ENCODE measurements at regions not wholly inside any gene's neighbourhood (a gene's known extent, or its start where the extent isn't known, plus 50 kb on each side); places are given as distances from the start of the nearest gene placed in this dataset.

GRCh38 chr3:174417573-174417972 is 441.6 kb upstream of the NAALADL2 start:
- Mint-ChIP-seq H3K9me3 (no peaks in the 10 kb centered on the region), H3K4me3 (no peak overlapping the region), H3K4me1 (no peaks in the 10 kb centered on the region), H3K36me3 (ENCODE audit: low read depth) (no peaks in the 10 kb centered on the region), H3K27ac (no peak overlapping the region), H3K27me3 (ENCODE audit: low read depth, poor library complexity) (peaks cover 4% of the 10 kb centered on the region)
- TF ChIP-seq, protein P1, sequence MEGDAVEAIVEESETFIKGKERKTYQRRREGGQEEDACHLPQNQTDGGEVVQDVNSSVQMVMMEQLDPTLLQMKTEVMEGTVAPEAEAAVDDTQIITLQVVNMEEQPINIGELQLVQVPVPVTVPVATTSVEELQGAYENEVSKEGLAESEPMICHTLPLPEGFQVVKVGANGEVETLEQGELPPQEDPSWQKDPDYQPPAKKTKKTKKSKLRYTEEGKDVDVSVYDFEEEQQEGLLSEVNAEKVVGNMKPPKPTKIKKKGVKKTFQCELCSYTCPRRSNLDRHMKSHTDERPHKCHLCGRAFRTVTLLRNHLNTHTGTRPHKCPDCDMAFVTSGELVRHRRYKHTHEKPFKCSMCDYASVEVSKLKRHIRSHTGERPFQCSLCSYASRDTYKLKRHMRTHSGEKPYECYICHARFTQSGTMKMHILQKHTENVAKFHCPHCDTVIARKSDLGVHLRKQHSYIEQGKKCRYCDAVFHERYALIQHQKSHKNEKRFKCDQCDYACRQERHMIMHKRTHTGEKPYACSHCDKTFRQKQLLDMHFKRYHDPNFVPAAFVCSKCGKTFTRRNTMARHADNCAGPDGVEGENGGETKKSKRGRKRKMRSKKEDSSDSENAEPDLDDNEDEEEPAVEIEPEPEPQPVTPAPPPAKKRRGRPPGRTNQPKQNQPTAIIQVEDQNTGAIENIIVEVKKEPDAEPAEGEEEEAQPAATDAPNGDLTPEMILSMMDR (IDR thresholded peaks at IDR 0.05) = no peak
- DNase-seq = no peak

DNA sequence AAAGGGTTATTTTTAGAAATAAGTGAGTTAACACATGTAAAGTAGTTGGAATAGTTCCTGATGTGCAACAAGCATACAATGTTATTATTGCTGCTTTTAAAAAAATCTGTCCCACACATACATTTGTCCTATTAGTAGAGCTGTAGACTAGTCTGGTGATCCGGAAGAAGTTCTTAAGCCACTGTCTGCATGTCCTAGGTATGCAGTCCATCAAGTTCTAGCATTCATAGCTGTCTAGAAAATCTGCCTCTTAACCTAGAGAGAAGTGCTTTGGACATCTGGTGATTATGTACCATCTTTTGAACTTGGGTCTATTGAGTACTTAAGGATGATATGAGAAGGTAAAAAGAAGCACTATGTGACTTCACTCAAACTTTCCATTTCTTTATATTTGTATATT is 439.9 kb upstream of the NAALADL2 start:
- H3K9me3 Mint-ChIP-seq = no peaks in the 10 kb centered on the region
- peaks cover 4% of the 10 kb centered on the region for H3K27me3 Mint-ChIP-seq (ENCODE audit: low read depth, poor library complexity)
- TF ChIP-seq, protein P1 (IDR thresholded peaks at IDR 0.05) = no peak
- H3K27ac Mint-ChIP-seq = no peak overlapping the region
- no peaks in the 10 kb centered on the region for H3K36me3 Mint-ChIP-seq (ENCODE audit: low read depth)
- H3K4me1 Mint-ChIP-seq = no peaks in the 10 kb centered on the region
- H3K4me3 Mint-ChIP-seq = no peak overlapping the region
- DNase-seq = no peak

- no peaks in the 10 kb centered on the region for H3K36me3 Mint-ChIP-seq (ENCODE audit: low read depth)
- H3K27me3 Mint-ChIP-seq (ENCODE audit: low read depth, poor library complexity) = peaks cover 4% of the 10 kb centered on the region
- DNase-seq = no peak
- TF ChIP-seq, protein P1 (IDR thresholded peaks at IDR 0.05) = no peak
- no peaks in the 10 kb centered on the region for H3K4me1 Mint-ChIP-seq
- no peaks in the 10 kb centered on the region for H3K9me3 Mint-ChIP-seq
- no peak overlapping the region for H3K4me3 Mint-ChIP-seq
- H3K27ac Mint-ChIP-seq = no peak overlapping the region
Observed at GRCh38 chr3:174423936-174424335, 435.2 kb upstream of the NAALADL2 start.

GRCh38 chr3:174424656-174425055 is 434.5 kb upstream of the NAALADL2 start:
- H3K4me3 Mint-ChIP-seq = no peak overlapping the region
- no peaks in the 10 kb centered on the region for H3K36me3 Mint-ChIP-seq (ENCODE audit: low read depth)
- H3K4me1 Mint-ChIP-seq = no peaks in the 10 kb centered on the region
- no peak overlapping the region for H3K27ac Mint-ChIP-seq
- no peaks in the 10 kb centered on the region for H3K9me3 Mint-ChIP-seq
- no peak for DNase-seq
- peaks cover 4% of the 10 kb centered on the region for H3K27me3 Mint-ChIP-seq (ENCODE audit: low read depth, poor library complexity)
- TF ChIP-seq, protein P1 (IDR thresholded peaks at IDR 0.05) = no peak

DNA sequence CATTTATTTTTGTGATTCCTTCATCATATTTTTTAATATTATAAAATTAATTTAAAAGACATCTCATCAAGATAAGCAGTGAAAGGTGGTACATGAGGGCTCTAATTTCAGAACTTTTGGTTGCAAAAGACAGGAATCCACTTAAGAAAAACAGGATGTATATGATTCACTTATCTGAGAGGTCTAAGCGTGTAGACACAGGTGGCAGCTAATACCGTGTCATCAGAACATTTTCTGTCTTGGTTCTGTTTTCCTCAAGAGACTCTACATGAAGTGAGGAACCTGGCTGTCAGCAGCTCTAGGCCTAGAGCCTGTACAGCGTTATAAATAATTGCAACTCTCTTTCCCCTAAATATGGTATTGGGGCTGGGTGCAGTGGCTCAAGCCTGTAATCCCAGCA is 433.7 kb upstream of the NAALADL2 start:
- Mint-ChIP-seq H3K27me3 (ENCODE audit: low read depth, poor library complexity) (peaks cover 4% of the 10 kb centered on the region), H3K4me1 (no peaks in the 10 kb centered on the region), H3K9me3 (no peaks in the 10 kb centered on the region), H3K27ac (no peak overlapping the region), H3K36me3 (ENCODE audit: low read depth) (no peaks in the 10 kb centered on the region), H3K4me3 (no peak overlapping the region)
- DNase-seq = no peak
- TF ChIP-seq, protein P1 (IDR thresholded peaks at IDR 0.05) = no peak

- Mint-ChIP-seq H3K27me3 (ENCODE audit: low read depth, poor library complexity) (no peaks in the 10 kb centered on the region), H3K4me1 (peaks cover 7% of the 10 kb centered on the region), H3K4me3 (no peak overlapping the region), H3K9me3 (no peaks in the 10 kb centered on the region), H3K36me3 (ENCODE audit: low read depth) (no peaks in the 10 kb centered on the region), H3K27ac (no peak overlapping the region)
- no peak for DNase-seq
- TF ChIP-seq, protein P1 (IDR thresholded peaks at IDR 0.05) = no peak
Observed at GRCh38 chr3:174430986-174431385, 428.1 kb upstream of the NAALADL2 start.

Data from nephron progenitor cell (in vitro differentiated cells).